Spleen (tissue), 7 donors: ENCODE measurements at regions not wholly inside any gene's neighbourhood (a gene's known extent, or its start where the extent isn't known, plus 50 kb on each side); places are given as distances from the start of the nearest gene placed in this dataset.

Source experiments
- POLR2AphosphoS5 ChIP-seq, 3 donors: sonication (generic); formaldehyde crosslinking; IDR thresholded peaks; one replicate each; pipeline ENCODE4 v1.5.1; 2017; ENCODE audit warnings: antibody characterized with exemption in 3 of 3
- TF ChIP-seq, protein P1 (sequence below), 11 experiments: fragments of 200-600 bp in 7 of 11; fragments of 450-650 bp in 4 of 11; sonication (generic) in 4 of 11; IDR thresholded peaks in 8 of 11; conservative IDR thresholded peaks in 3 of 11; 1 replicate in 7 of 11; 2 replicates in 4 of 11; pipeline versions ENCODE4 v1.4.0 to v1.8.0; 2016 to 2021; ENCODE audit warnings: antibody characterized with exemption in 11 of 11, inconsistent platforms in 4 of 11, mild to moderate bottlenecking in 1 of 11
- donor health status: DM: no; HTN: no; CAD: no; lungs with moderate emphysema.
- donor health status: DM: no; HTN: no; CAD: no.
- donor health status: DM: no; HTN: no; CAD: no.

DNA sequence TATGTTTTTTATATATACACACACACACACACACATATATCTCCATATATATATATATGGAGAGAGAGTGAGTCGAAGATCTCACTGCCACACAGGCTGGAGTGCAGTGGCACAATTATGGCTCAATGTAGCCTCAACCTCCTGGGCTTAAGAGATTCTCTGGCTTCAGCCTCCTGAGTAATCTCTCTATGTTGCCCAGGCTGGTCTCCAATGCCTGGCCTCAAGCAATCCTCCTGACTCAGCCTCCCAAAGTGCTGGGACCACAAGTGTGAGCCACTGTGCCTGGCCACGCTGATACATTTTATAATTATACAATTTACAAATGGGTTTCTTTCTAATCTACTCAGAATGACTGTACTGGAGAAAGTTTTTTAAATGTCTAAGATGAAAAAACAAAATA lies 664.2 kb downstream of the PTPRC start:
- TF ChIP-seq, protein P1, sequence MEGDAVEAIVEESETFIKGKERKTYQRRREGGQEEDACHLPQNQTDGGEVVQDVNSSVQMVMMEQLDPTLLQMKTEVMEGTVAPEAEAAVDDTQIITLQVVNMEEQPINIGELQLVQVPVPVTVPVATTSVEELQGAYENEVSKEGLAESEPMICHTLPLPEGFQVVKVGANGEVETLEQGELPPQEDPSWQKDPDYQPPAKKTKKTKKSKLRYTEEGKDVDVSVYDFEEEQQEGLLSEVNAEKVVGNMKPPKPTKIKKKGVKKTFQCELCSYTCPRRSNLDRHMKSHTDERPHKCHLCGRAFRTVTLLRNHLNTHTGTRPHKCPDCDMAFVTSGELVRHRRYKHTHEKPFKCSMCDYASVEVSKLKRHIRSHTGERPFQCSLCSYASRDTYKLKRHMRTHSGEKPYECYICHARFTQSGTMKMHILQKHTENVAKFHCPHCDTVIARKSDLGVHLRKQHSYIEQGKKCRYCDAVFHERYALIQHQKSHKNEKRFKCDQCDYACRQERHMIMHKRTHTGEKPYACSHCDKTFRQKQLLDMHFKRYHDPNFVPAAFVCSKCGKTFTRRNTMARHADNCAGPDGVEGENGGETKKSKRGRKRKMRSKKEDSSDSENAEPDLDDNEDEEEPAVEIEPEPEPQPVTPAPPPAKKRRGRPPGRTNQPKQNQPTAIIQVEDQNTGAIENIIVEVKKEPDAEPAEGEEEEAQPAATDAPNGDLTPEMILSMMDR (IDR thresholded peaks at IDR 0.05 in 8 of 11, conservative IDR thresholded peaks at IDR 0.05 in 3 of 11), result no peak
- TF ChIP-seq POLR2AphosphoS5 (IDR thresholded peaks at IDR 0.05), result no peak
